DOHH2 (cell line): ENCODE measurements at regions not wholly inside any gene's neighbourhood (a gene's known extent, or its start where the extent isn't known, plus 50 kb on each side); places are given as distances from the start of the nearest gene placed in this dataset.

Experiments
- EZH2phosphoT487 ChIP-seq: fragments of 200-600 bp; sonication (generic); IDR thresholded peaks from 2 replicates; pipeline ENCODE4 v1.6.1; 2017; ENCODE audit warnings: borderline replicate concordance, mild to moderate bottlenecking, antibody characterized with exemption, low read length, moderate library complexity, mixed read lengths
- TF ChIP-seq, protein P1 (sequence below): fragments of 200-600 bp; sonication (generic); IDR thresholded peaks from one replicate; pipeline ENCODE4 v1.5.1; 2014; ENCODE audit warnings: antibody characterized with exemption, mild to moderate bottlenecking, low read depth, low read length; ENCODE audit not compliant: poor library complexity, severe bottlenecking

DNA sequence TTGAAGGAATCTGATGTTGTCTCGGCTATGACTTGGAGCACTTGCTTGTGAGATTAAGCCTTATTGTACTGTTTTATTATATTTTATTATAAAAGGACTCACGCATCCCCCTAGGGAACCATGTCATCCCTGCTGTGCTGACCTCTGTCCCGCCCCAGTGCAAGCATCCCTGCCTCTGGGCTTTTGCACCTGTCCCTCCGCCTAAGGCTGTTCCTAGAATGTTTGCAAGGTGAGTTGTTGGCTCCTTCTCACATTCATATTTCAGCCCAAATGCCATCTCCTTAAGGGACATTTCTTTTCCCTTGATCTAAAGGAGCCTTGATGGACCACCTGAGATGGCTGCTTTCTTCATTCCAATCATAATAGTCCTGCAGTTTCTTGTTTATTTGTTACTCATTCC lies 236.9 kb upstream of the IGFBP3 start:
- TF ChIP-seq, protein P1, sequence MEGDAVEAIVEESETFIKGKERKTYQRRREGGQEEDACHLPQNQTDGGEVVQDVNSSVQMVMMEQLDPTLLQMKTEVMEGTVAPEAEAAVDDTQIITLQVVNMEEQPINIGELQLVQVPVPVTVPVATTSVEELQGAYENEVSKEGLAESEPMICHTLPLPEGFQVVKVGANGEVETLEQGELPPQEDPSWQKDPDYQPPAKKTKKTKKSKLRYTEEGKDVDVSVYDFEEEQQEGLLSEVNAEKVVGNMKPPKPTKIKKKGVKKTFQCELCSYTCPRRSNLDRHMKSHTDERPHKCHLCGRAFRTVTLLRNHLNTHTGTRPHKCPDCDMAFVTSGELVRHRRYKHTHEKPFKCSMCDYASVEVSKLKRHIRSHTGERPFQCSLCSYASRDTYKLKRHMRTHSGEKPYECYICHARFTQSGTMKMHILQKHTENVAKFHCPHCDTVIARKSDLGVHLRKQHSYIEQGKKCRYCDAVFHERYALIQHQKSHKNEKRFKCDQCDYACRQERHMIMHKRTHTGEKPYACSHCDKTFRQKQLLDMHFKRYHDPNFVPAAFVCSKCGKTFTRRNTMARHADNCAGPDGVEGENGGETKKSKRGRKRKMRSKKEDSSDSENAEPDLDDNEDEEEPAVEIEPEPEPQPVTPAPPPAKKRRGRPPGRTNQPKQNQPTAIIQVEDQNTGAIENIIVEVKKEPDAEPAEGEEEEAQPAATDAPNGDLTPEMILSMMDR = no peak
- no peak for TF ChIP-seq EZH2phosphoT487
